ENCODE measurements at regions not wholly inside any gene's neighbourhood (a gene's known extent, or its start where the extent isn't known, plus 50 kb on each side); places are given as distances from the start of the nearest gene placed in this dataset.

DNA sequence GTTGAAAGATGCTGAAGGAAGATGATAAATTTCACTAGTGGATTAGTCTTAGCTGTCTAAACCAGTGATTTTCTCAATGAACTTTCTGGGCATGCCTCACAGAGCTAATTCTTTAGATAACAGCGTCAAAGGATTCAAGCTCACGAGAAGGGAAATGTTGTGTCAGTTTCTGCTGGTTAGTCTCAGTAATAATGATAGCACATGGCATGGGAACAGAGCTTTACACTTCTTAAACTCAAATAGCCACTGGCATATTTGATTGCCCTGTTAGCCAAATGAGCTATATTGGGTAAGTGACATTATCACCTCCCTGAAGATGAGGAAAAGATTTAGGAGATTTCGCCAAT lies 139.3 kb upstream of the NR3C1 start:
- Histone ChIP-seq H3K9me2 (replicated peaks; ENCODE audit: insufficient read depth) (no peaks in the 10 kb centered on the region), H4K20me1 (ENCODE audit: insufficient read depth, poor library complexity, severe bottlenecking) (no peaks in the 10 kb centered on the region), H3K4me2 (no peak overlapping the region), H3K79me2 (no peaks in the 10 kb centered on the region), H3K4me1 (ENCODE audit: insufficient read depth) (no peaks in the 10 kb centered on the region), H3K4me3 (no peak overlapping the region), H3K36me3 (replicated peaks; ENCODE audit: insufficient read depth, low read depth) (no peaks in the 10 kb centered on the region), H3K9me3 (ENCODE audit: low read depth) (no peaks in the 10 kb centered on the region), H3K27ac (no peak overlapping the region), H2AFZ (no peak overlapping the region), H3K27me3 (no peaks in the 10 kb centered on the region)
- DNase-seq (ENCODE audit: low spot score) = no peak
- TF ChIP-seq, protein P1, sequence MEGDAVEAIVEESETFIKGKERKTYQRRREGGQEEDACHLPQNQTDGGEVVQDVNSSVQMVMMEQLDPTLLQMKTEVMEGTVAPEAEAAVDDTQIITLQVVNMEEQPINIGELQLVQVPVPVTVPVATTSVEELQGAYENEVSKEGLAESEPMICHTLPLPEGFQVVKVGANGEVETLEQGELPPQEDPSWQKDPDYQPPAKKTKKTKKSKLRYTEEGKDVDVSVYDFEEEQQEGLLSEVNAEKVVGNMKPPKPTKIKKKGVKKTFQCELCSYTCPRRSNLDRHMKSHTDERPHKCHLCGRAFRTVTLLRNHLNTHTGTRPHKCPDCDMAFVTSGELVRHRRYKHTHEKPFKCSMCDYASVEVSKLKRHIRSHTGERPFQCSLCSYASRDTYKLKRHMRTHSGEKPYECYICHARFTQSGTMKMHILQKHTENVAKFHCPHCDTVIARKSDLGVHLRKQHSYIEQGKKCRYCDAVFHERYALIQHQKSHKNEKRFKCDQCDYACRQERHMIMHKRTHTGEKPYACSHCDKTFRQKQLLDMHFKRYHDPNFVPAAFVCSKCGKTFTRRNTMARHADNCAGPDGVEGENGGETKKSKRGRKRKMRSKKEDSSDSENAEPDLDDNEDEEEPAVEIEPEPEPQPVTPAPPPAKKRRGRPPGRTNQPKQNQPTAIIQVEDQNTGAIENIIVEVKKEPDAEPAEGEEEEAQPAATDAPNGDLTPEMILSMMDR (IDR thresholded peaks at IDR 0.05; ENCODE audit: poor library complexity) = no peak
- TF ChIP-seq EZH2phosphoT487 (IDR thresholded peaks at IDR 0.05; ENCODE audit: low read depth, severe bottlenecking, unreplicated experiment) (no peak), EZH2 (IDR thresholded peaks at IDR 0.05; ENCODE audit: borderline replicate concordance) (no peak)
- 50% methylated on average over 3 of the region's 3 CpGs for WGBS (ENCODE audit: low lambda C conversion rate, missing lambda C conversion rate)

DNA sequence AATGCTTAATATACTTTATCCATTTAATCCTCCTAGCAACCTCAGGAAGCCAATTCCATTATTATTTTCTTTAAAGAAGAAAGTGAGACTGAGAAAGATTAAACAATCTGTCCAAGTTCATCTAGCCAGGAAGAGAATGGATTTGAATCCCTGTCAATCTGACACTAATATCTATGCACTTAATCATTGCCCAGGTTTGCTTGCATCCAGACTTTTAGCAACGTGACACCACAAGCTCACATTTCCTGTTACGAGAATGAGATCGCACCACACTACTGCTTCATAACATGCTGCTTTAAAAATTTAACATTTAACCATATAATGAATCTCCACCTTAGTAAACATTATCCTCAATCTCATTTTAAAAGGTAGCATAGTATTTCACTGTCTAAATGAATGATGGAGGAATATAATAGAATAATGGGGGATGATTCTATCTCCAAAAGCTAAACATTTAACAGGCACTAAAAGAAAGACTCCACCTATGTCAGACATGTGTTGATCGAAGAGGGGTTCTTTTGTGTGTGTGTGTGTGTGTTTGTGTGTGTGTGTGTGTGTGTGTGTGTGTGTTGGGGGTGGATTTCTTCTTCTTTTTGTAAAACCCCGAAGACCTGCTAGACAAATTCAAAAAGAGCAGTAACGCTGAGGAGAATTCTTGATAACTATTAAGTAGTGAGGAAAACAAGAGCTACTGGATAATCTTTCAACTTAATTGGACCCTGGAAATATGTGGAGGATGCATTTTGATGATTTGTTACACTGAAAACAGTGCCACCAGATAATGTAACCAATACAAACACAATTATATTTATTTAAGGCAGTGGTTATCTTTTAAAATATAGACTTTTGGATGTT lies 138.7 kb upstream of the NR3C1 start:
- DNase-seq (ENCODE audit: low spot score) = no peak
- no peak overlapping the region for H3K4me2 ChIP-seq
- no peaks in the 10 kb centered on the region for H3K27me3 ChIP-seq
- H4K20me1 ChIP-seq (ENCODE audit: insufficient read depth, poor library complexity, severe bottlenecking) = no peaks in the 10 kb centered on the region
- WGBS (ENCODE audit: low lambda C conversion rate, missing lambda C conversion rate) = 72% methylated on average over 6 of the region's 6 CpGs
- H3K4me1 ChIP-seq (ENCODE audit: insufficient read depth) = no peaks in the 10 kb centered on the region
- no peaks in the 10 kb centered on the region for H3K9me2 ChIP-seq (replicated peaks; ENCODE audit: insufficient read depth)
- H3K79me2 ChIP-seq = no peaks in the 10 kb centered on the region
- TF ChIP-seq EZH2 (IDR thresholded peaks at IDR 0.05; ENCODE audit: borderline replicate concordance) = no peak
- TF ChIP-seq, protein P1 (IDR thresholded peaks at IDR 0.05; ENCODE audit: poor library complexity) = no peak
- no peaks in the 10 kb centered on the region for H3K9me3 ChIP-seq (ENCODE audit: low read depth)
- no peak overlapping the region for H3K4me3 ChIP-seq
- H3K27ac ChIP-seq = no peak overlapping the region
- H2AFZ ChIP-seq = no peak overlapping the region
- no peaks in the 10 kb centered on the region for H3K36me3 ChIP-seq (replicated peaks; ENCODE audit: insufficient read depth, low read depth)

DNA sequence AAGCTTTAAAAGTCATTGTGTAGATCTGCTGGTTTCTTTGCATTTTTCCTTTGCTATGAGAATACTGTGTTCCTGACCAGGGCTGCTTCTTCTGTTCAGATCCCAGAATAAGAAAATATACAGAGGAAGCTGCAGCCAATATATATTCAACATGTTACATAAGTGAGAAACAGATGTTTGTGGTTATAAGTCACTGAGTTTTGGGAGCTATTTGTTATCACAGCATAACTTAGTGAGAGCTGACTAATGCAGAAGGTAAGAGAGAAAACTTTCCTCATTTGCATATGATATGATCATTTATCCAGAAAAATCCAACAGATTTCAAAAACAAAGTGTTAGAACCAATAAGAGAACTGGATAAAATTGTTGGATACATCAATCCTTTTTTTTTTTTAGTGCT lies 136.3 kb upstream of the NR3C1 start:
- Histone ChIP-seq H3K4me1 (ENCODE audit: insufficient read depth) (no peaks in the 10 kb centered on the region), H3K27me3 (no peaks in the 10 kb centered on the region), H3K9me2 (replicated peaks; ENCODE audit: insufficient read depth) (no peaks in the 10 kb centered on the region), H3K4me2 (no peak overlapping the region), H2AFZ (no peak overlapping the region), H3K9me3 (ENCODE audit: low read depth) (no peaks in the 10 kb centered on the region), H3K4me3 (no peak overlapping the region), H4K20me1 (ENCODE audit: insufficient read depth, poor library complexity, severe bottlenecking) (no peaks in the 10 kb centered on the region), H3K27ac (no peak overlapping the region), H3K36me3 (replicated peaks; ENCODE audit: insufficient read depth, low read depth) (no peaks in the 10 kb centered on the region), H3K79me2 (no peaks in the 10 kb centered on the region)
- TF ChIP-seq, protein P1 (IDR thresholded peaks at IDR 0.05; ENCODE audit: poor library complexity) = no peak
- TF ChIP-seq EZH2phosphoT487 (IDR thresholded peaks at IDR 0.05; ENCODE audit: low read depth, severe bottlenecking, unreplicated experiment) (no peak), EZH2 (IDR thresholded peaks at IDR 0.05; ENCODE audit: borderline replicate concordance) (no peak)
- no peak for DNase-seq (ENCODE audit: low spot score)

Data from hepatocyte (in vitro differentiated cells).